ENCODE measurements at regions not wholly inside any gene's neighbourhood (a gene's known extent, or its start where the extent isn't known, plus 50 kb on each side); places are given as distances from the start of the nearest gene placed in this dataset.
"Not testable (repeated sequence)": the region's sequence is repeated elsewhere in the genome, so short reads cannot be mapped to it uniquely, and the experiment has no call there.

- Mint-ChIP-seq H3K4me3 (no peak overlapping the region), H3K36me3 (ENCODE audit: insufficient read depth) (no peaks in the 10 kb centered on the region), H3K9me3 (no peaks in the 10 kb centered on the region), H3K27me3 (ENCODE audit: low read depth) (peaks cover 5% of the 10 kb centered on the region), H3K4me1 (ENCODE audit: low read depth) (no peaks in the 10 kb centered on the region)
- DNase-seq (no peak), ATAC-seq (no peak)
Measured at GRCh38 chr2:109683452-109683851, 69.3 kb downstream of the SOWAHC start.

- Mint-ChIP-seq H3K27me3 (ENCODE audit: low read depth) (peaks cover 4% of the 10 kb centered on the region), H3K9me3 (no peaks in the 10 kb centered on the region), H3K36me3 (ENCODE audit: insufficient read depth) (no peaks in the 10 kb centered on the region), H3K4me1 (ENCODE audit: low read depth) (no peaks in the 10 kb centered on the region), H3K4me3 (no peak overlapping the region)
- ATAC-seq (no peak), DNase-seq (no peak)
Measured at GRCh38 chr2:109685453-109685852, 71.3 kb downstream of the SOWAHC start.

- no peaks in the 10 kb centered on the region for H3K36me3 Mint-ChIP-seq (ENCODE audit: insufficient read depth)
- H3K4me1 Mint-ChIP-seq (ENCODE audit: low read depth), result no peaks in the 10 kb centered on the region
- DNase-seq (no peak), ATAC-seq (no peak)
- no peaks in the 10 kb centered on the region for H3K9me3 Mint-ChIP-seq
- no peak overlapping the region for H3K4me3 Mint-ChIP-seq
- H3K27me3 Mint-ChIP-seq (ENCODE audit: low read depth), result peaks cover 4% of the 10 kb centered on the region
Measured at GRCh38 chr2:109686921-109687320, 72.8 kb downstream of the SOWAHC start.

GRCh38 chr2:109689182-109689930 is 75.2 kb downstream of the SOWAHC start:
- no peak overlapping the region for H3K4me3 Mint-ChIP-seq
- H3K36me3 Mint-ChIP-seq (ENCODE audit: insufficient read depth), result no peaks in the 10 kb centered on the region

GRCh38 chr2:109689973-109690372 is 75.8 kb downstream of the SOWAHC start:
- H3K27me3 Mint-ChIP-seq (ENCODE audit: low read depth), result peaks cover 2% of the 10 kb centered on the region
- no peaks in the 10 kb centered on the region for H3K9me3 Mint-ChIP-seq
- H3K36me3 Mint-ChIP-seq (ENCODE audit: insufficient read depth), result no peaks in the 10 kb centered on the region
- H3K4me1 Mint-ChIP-seq (ENCODE audit: low read depth), result no peaks in the 10 kb centered on the region
- no peak for ATAC-seq
- no peak overlapping the region for H3K4me3 Mint-ChIP-seq
- no peak for DNase-seq

More at GRCh38 chr2:109689182-109689930, 75.2 kb downstream of the SOWAHC start:
- H3K4me1 Mint-ChIP-seq (ENCODE audit: low read depth), result no peaks in the 10 kb centered on the region
- no peak for DNase-seq
- no peaks in the 10 kb centered on the region for H3K9me3 Mint-ChIP-seq
- peaks cover 2% of the 10 kb centered on the region for H3K27me3 Mint-ChIP-seq (ENCODE audit: low read depth)
- ATAC-seq, result no peak

- H3K27me3 Mint-ChIP-seq (ENCODE audit: low read depth), result peaks cover 2% of the 10 kb centered on the region
- DNase-seq (no peak), ATAC-seq (no peak)
- no peaks in the 10 kb centered on the region for H3K9me3 Mint-ChIP-seq
- H3K36me3 Mint-ChIP-seq (ENCODE audit: insufficient read depth), result no peaks in the 10 kb centered on the region
- H3K4me1 Mint-ChIP-seq (ENCODE audit: low read depth), result no peaks in the 10 kb centered on the region
- no peak overlapping the region for H3K4me3 Mint-ChIP-seq
Measured at GRCh38 chr2:109690457-109690821, 76.3 kb downstream of the SOWAHC start.

- H3K9me3 Mint-ChIP-seq, result no peaks in the 10 kb centered on the region
- ATAC-seq (no peak), DNase-seq (no peak)
- H3K27me3 Mint-ChIP-seq (ENCODE audit: low read depth), result peaks cover 2% of the 10 kb centered on the region
- H3K4me1 Mint-ChIP-seq (ENCODE audit: low read depth), result no peaks in the 10 kb centered on the region
- H3K36me3 Mint-ChIP-seq (ENCODE audit: insufficient read depth), result no peaks in the 10 kb centered on the region
- no peak overlapping the region for H3K4me3 Mint-ChIP-seq
Measured at GRCh38 chr2:109690822-109691541, 76.8 kb downstream of the SOWAHC start.

GRCh38 chr2:109692013-109692743 is 78.0 kb downstream of the SOWAHC start:
- Mint-ChIP-seq H3K4me1 (ENCODE audit: low read depth) (no peaks in the 10 kb centered on the region), H3K36me3 (ENCODE audit: insufficient read depth) (no peaks in the 10 kb centered on the region), H3K27me3 (ENCODE audit: low read depth) (no peaks in the 10 kb centered on the region), H3K9me3 (no peaks in the 10 kb centered on the region), H3K4me3 (no peak overlapping the region)
- DNase-seq (no peak), ATAC-seq (no peak)

GRCh38 chr2:109692831-109693230 is 78.7 kb downstream of the SOWAHC start:
- not testable (repeated sequence) for H3K4me3 Mint-ChIP-seq; H3K36me3 Mint-ChIP-seq (ENCODE audit: insufficient read depth); H3K27me3 Mint-ChIP-seq (ENCODE audit: low read depth); DNase-seq; H3K4me1 Mint-ChIP-seq (ENCODE audit: low read depth); ATAC-seq; H3K9me3 Mint-ChIP-seq

GRCh38 chr2:109693292-109693691 is 79.1 kb downstream of the SOWAHC start:
- not testable (repeated sequence) for H3K4me1 Mint-ChIP-seq (ENCODE audit: low read depth); H3K36me3 Mint-ChIP-seq (ENCODE audit: insufficient read depth); H3K9me3 Mint-ChIP-seq; H3K27me3 Mint-ChIP-seq (ENCODE audit: low read depth); H3K4me3 Mint-ChIP-seq; DNase-seq
- peak; percentile 83 to 90 for ATAC-seq

GRCh38 chr2:109694190-109694589 is 80.0 kb downstream of the SOWAHC start:
- Mint-ChIP-seq H3K4me3 (no peak overlapping the region), H3K36me3 (ENCODE audit: insufficient read depth) (no peaks in the 10 kb centered on the region), H3K4me1 (ENCODE audit: low read depth) (no peaks in the 10 kb centered on the region), H3K9me3 (no peaks in the 10 kb centered on the region), H3K27me3 (ENCODE audit: low read depth) (no peaks in the 10 kb centered on the region)
- no peak for DNase-seq
- no peak for ATAC-seq

GRCh38 chr2:109695290-109695689 is 81.1 kb downstream of the SOWAHC start:
- ATAC-seq (no peak), DNase-seq (no peak)
- Mint-ChIP-seq H3K9me3 (no peaks in the 10 kb centered on the region), H3K4me1 (ENCODE audit: low read depth) (no peaks in the 10 kb centered on the region), H3K27me3 (ENCODE audit: low read depth) (peaks cover 3% of the 10 kb centered on the region), H3K4me3 (no peak overlapping the region), H3K36me3 (ENCODE audit: insufficient read depth) (no peaks in the 10 kb centered on the region)

GRCh38 chr2:109699646-109700045 is 85.5 kb downstream of the SOWAHC start:
- no peak for DNase-seq
- no peaks in the 10 kb centered on the region for H3K36me3 Mint-ChIP-seq (ENCODE audit: insufficient read depth)
- no peak overlapping the region for H3K4me3 Mint-ChIP-seq
- ATAC-seq, result no peak
- H3K4me1 Mint-ChIP-seq (ENCODE audit: low read depth), result no peaks in the 10 kb centered on the region
- H3K9me3 Mint-ChIP-seq, result no peaks in the 10 kb centered on the region
- peaks cover 20% of the 10 kb centered on the region for H3K27me3 Mint-ChIP-seq (ENCODE audit: low read depth)

- no peak for ATAC-seq
Measured at GRCh38 chr2:109700680-109701274, 86.6 kb downstream of the SOWAHC start.

More at GRCh38 chr2:109700680-109701274, 86.6 kb downstream of the SOWAHC start:
- peaks cover 20% of the 10 kb centered on the region for H3K27me3 Mint-ChIP-seq (ENCODE audit: low read depth)
- no peaks in the 10 kb centered on the region for H3K4me1 Mint-ChIP-seq (ENCODE audit: low read depth)
- H3K4me3 Mint-ChIP-seq, result no peak overlapping the region
- no peaks in the 10 kb centered on the region for H3K36me3 Mint-ChIP-seq (ENCODE audit: insufficient read depth)
- no peaks in the 10 kb centered on the region for H3K9me3 Mint-ChIP-seq
- DNase-seq, result no peak

All from activated T-cell treated with anti-CD3 and anti-CD28 coated beads, Interleukin-2, amount 50 U/mL, for 4 hours (primary cell).